Right forelimb (tissue), 1 donor: ENCODE measurements at regions not wholly inside any gene's neighbourhood (a gene's known extent, or its start where the extent isn't known, plus 50 kb on each side); places are given as distances from the start of the nearest gene placed in this dataset.
"Not testable (repeated sequence)": the region's sequence is repeated elsewhere in the genome, so short reads cannot be mapped to it uniquely, and the experiment has no call there.

Experiments
- DNase-seq: peaks from one replicate; pipeline ENCODE4 v3.0.0-alpha.2; 2018

DNA sequence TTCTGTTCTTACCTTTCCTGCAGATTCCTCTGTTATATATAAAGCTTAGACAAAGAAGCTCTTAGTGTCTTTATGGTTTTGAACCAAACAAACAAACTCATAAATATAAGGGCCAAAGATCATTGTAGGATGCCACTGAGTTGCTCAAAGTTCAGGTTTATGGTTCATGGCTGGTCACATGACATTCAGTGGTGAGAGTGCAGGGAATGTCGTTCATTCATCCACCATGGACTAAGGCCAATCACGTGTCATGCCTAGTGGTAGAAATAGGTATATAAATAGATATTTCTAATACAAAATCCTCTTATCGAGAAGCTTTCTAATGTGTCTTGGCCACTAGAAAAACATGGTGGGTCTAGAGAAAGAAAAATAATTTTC lies 119.4 kb downstream of the GATA3 start:
- no peak for DNase-seq

DNA sequence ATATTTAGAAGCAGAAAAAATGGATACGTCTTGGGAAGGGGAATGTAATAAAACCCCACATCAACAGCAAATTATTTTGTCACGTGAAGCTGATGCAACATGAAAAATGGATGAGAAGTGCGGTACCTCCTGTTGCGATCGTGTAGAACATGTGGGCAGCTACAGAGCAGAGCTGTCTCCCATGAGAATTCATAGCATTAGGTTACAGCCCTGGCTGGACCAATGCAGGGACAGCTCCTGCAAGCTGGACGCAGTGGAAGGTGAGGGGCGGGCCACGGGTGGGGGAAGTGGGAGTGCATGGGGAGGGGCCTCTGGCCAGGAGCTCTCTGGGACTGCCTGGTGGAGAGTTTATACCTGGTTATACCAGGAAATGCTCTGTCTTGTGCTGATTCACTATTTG lies 120.3 kb downstream of the GATA3 start:
- DNase-seq = no peak

GRCh38 chr10:8177526-8177925 lies 123.0 kb downstream of the GATA3 start:
- not testable (repeated sequence) for DNase-seq

- not testable (repeated sequence) for DNase-seq
Measured at GRCh38 chr10:8179773-8180172, 125.3 kb downstream of the GATA3 start.

GRCh38 chr10:8180360-8181109 lies 126.0 kb downstream of the GATA3 start:
- DNase-seq = no peak

DNA sequence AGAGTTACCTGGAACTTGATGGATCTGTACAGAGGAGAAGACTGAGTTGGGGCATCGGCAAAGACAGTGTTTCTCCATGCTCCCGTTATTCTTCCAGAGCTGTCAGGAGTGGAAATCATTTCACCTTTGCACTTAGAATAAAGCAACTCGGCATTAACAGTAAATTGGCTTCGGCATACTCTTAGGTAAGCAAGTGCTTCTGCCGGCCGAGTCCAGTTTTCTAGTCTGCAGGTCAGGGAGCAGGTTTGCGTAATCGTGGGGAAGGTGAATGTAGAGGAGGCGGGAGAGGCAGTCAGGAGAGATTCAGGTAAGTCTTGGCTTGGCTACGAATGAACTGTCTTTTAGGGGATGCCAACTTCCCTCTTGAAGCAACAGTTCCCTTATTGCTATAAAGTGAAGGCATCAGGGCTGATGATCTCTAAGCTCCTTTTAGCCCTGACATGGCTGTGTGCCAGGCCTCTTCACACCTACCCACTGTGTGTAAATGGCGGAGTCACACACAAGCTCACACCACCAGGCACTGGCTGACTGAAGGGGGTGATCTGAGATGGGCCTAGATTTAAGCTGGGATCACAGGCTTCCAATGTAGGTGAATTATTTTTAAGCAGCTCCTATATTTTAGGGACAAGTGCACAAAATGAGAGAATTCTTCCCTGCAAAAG lies 127.1 kb downstream of the GATA3 start:
- DNase-seq = no peak

DNA sequence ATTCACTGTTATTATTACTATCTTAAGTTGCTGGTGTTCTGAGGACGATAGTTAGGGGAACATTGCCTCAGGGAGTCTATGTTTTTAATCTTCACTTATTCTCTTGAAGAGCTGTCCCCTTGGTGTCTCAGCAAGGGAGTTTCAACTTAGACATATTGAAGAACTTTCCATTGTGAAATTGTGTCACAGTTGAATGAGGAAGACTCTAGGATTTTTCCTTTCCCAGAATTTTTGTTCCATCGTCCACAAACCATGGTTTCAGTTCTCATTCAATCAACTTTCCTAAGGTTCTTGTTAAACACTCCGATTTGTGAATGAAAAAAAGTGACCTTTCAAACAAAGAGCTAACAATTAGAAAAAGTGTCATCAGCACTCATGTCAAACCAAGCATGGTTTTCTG lies 128.3 kb downstream of the GATA3 start:
- DNase-seq = no peak

- DNase-seq = no peak
Measured at GRCh38 chr10:8183241-8183704, 128.8 kb downstream of the GATA3 start.

- no peak for DNase-seq
Measured at GRCh38 chr10:8187171-8187666, 132.7 kb downstream of the GATA3 start.

DNA sequence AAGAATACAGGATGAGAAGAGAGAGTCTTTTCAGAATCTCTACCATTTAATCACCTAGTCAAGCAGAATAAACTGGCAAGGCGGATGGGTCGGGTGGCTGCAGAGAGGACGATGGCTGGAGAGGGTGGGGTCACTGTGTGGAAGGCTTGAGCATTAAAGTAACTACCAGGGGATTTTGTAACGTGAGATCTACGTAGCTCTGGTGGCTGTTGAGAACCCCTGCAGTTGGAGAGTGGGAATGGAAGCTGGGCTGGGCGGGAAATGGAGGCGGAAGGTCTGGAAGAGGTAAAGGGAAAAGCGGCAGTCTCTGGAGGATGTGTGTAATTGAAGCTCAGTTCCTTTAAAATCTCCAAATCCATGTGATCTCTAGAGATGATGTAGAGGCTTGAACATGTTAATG lies 135.0 kb downstream of the GATA3 start:
- DNase-seq = no peak

GRCh38 chr10:8192301-8192700 lies 137.8 kb downstream of the GATA3 start:
- no peak for DNase-seq

GRCh38 chr10:8193546-8193945 lies 139.1 kb downstream of the GATA3 start:
- DNase-seq = no peak

GRCh38 chr10:8194050-8194449 lies 139.6 kb downstream of the GATA3 start:
- DNase-seq = no peak

GRCh38 chr10:8206882-8207281 lies 152.4 kb downstream of the GATA3 start:
- DNase-seq = no peak

GRCh38 chr10:8211631-8212030 lies 157.1 kb downstream of the GATA3 start:
- DNase-seq = no peak

DNA sequence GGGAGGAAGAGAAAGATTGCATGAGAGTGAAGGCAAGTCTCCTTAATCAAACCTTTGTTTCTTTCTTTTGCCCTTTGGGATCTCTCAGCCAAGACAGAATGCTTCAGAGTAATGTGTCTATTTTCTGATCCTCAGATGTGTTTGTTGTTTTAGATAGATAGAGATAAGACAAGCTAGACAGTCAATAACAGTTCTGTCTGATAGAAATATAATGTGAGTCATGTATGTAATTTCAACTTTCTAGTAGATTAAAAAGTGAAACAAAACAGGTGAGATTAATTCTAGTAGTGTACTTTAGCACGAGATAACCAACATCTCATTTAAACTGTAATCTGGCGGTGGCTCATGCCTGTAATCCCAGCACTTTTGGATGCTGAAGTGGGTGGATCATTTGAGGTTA lies 159.2 kb downstream of the GATA3 start:
- DNase-seq = no peak

GRCh38 chr10:8214587-8214986 lies 160.1 kb downstream of the GATA3 start:
- DNase-seq = no peak

- no peak for DNase-seq
Measured at GRCh38 chr10:8216893-8217292, 162.4 kb downstream of the GATA3 start.

DNA sequence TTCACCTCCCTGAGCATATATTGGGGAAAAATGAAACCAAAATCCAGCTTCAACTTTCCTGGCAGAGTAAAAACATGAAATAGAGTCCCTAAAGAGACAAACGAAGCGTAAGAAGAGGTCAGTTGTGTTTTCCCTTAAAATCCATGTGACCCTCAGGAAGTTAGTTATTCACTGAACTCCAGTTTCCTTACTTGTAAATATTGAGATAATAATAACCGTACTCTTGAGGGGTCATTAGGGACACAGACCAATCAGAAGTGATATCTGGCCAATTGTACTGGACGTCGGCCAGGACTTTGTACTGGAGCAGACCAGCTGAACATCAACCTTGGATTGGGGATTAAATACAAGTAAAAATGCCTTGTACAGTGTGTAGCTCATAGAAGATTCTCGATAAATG lies 167.0 kb downstream of the GATA3 start:
- DNase-seq = no peak

DNA sequence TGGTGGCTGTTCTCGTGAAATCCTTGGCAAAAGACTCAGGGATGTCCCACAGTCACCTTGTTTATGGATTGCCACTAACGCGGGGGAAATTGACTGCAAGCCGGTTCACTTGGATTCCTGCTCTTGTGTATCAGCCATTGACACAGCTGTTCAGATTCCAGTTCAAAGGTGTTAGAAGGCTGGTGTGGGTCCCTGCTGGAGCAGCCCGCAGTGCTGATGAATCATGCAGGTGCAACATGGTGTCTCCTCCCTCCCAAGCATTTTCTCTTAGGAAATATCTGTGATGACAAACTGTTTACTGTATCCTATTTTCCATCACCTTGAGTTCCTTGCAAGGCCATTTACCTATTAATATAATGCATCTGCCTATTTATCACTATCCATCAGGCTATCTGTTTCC lies 170.1 kb downstream of the GATA3 start:
- no peak for DNase-seq

- no peak for DNase-seq
Measured at GRCh38 chr10:8225187-8225586, 170.7 kb downstream of the GATA3 start.

- no peak for DNase-seq
Measured at GRCh38 chr10:8227246-8227645, 172.8 kb downstream of the GATA3 start.

- no peak for DNase-seq
Measured at GRCh38 chr10:8229153-8229552, 174.7 kb downstream of the GATA3 start.

- DNase-seq = no peak
Measured at GRCh38 chr10:8230902-8231301, 176.4 kb downstream of the GATA3 start.

DNA sequence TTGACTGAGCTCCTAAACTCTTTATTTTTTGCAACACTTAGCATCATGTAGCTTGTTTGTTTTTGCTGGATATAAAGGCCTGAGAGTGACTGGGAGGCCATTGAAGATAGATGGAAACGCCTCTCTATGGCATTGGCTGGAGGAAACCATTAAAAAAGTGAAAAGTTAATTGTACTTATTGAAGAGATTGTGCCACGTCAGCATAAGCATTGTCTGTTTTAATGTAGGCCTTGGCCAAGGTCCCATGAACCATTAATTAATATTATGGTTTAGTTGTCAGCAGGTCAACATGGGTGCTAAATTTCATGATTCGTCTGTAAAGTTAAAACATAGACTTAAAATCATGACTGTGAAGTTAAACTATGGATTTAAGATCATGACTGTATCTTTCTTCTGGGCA lies 178.6 kb downstream of the GATA3 start:
- DNase-seq = no peak
